Keratinocyte (primary cell): ENCODE measurements at regions not wholly inside any gene's neighbourhood (a gene's known extent, or its start where the extent isn't known, plus 50 kb on each side); places are given as distances from the start of the nearest gene placed in this dataset.

Experiments used
- DNase-seq: peaks from one replicate; pipeline ENCODE4 v3.0.0-alpha.2; 2011; ENCODE audit warnings: low read depth, missing footprints, low spot score
- FAIRE-seq: peaks from 2 replicates; lab custom pipeline; 2011; peaks lifted over from hg19 to GRCh38; lab: Jason Lieb, UNC
- H2AFZ ChIP-seq: 2 replicates; pipeline ENCODE4 v1.6.0; 2012; ENCODE audit warnings: low read length, control low read depth, inconsistent platforms; ENCODE audit not compliant: control insufficient read depth
- H3K27ac ChIP-seq: 2 replicates; pipeline ENCODE4 v1.5.1; 2011; ENCODE audit warnings: low read length; ENCODE audit not compliant: control insufficient read depth, insufficient read depth
- H3K27me3 ChIP-seq: 3 replicates; pipeline ENCODE4 v1.6.0; 2011; ENCODE audit warnings: low read length; ENCODE audit not compliant: control insufficient read depth, insufficient read depth; ENCODE audit errors: extremely low read depth
- H3K36me3 ChIP-seq, 2 experiments: 2 replicates in 1 of 2; 3 replicates in 1 of 2; pipeline ENCODE4 v1.5.1; 2011; ENCODE audit warnings: low read length in 2 of 2, mild to moderate bottlenecking in 1 of 2; ENCODE audit not compliant: control insufficient read depth in 2 of 2, insufficient read depth in 2 of 2; ENCODE audit errors: extremely low read depth in 1 of 2
- H3K4me1 ChIP-seq: 3 replicates; pipeline ENCODE4 v1.5.1; 2011; ENCODE audit warnings: low read length; ENCODE audit not compliant: control insufficient read depth, insufficient read depth; ENCODE audit errors: extremely low read depth
- H3K4me2 ChIP-seq: 3 replicates; pipeline ENCODE4 v1.6.0; 2011; ENCODE audit warnings: low read depth, low read length; ENCODE audit not compliant: control insufficient read depth, insufficient read depth; ENCODE audit errors: extremely low read depth
- H3K4me3 ChIP-seq, 3 experiments: fragments of 200-600 bp in 1 of 3; sonication (generic) in 1 of 3; 2 replicates in 2 of 3; 3 replicates in 1 of 3; pipeline ENCODE4 v1.5.1; 2011 to 2016; ENCODE audit warnings: low read length in 3 of 3, mild to moderate bottlenecking in 3 of 3, control low read depth in 2 of 3, inconsistent platforms in 1 of 3, low read depth in 1 of 3, mixed read lengths in 1 of 3, mixed run types in 1 of 3, moderate library complexity in 1 of 3; ENCODE audit not compliant: control insufficient read depth in 2 of 3, insufficient read depth in 2 of 3; ENCODE audit errors: extremely low read depth in 1 of 3
- H3K79me2 ChIP-seq: 2 replicates; pipeline ENCODE4 v1.6.0; 2012; ENCODE audit warnings: low read length; ENCODE audit not compliant: control insufficient read depth, insufficient read depth
- H3K9ac ChIP-seq: 3 replicates; pipeline ENCODE4 v1.6.0; 2011; ENCODE audit warnings: low read length; ENCODE audit not compliant: control insufficient read depth, insufficient read depth; ENCODE audit errors: extremely low read depth
- H3K9me1 ChIP-seq: 3 replicates; pipeline ENCODE4 v1.6.0; 2011; ENCODE audit warnings: low read length; ENCODE audit not compliant: control insufficient read depth, insufficient read depth; ENCODE audit errors: extremely low read depth
- H3K9me3 ChIP-seq: 2 replicates; pipeline ENCODE4 v1.5.1; 2012; ENCODE audit warnings: low read depth, low read length; ENCODE audit not compliant: control insufficient read depth
- H4K20me1 ChIP-seq: 3 replicates; pipeline ENCODE4 v1.6.0; 2011; ENCODE audit warnings: low read length; ENCODE audit not compliant: control insufficient read depth, insufficient read depth; ENCODE audit errors: extremely low read depth
- EZH2 ChIP-seq: IDR thresholded peaks from one replicate; pipeline ENCODE4 v1.6.1; 2012; ENCODE audit warnings: inconsistent platforms, mild to moderate bottlenecking, low read length, moderate library complexity
- dilution Hi-C: fragments of 300-500 bp; cut with MboI; formaldehyde crosslinking; loops from one replicate; pipeline ENCODE4 v1.7.0; 2020; ENCODE audit warnings: low sequenced_read_pairs; ENCODE audit not compliant: extremely low pct_ligation_motif_present
- TF ChIP-seq, protein P1 (sequence below), 3 experiments: IDR thresholded peaks in 1 of 3; conservative IDR thresholded peaks in 1 of 3; optimal IDR thresholded peaks in 1 of 3; 2 replicates in 2 of 3; 3 replicates in 1 of 3; pipeline versions ENCODE3 to v1.5.1; 2011; ENCODE audit warnings: low read length in 3 of 3, mild to moderate bottlenecking in 3 of 3, moderate library complexity in 2 of 3, control low read depth in 1 of 3, inconsistent platforms in 1 of 3; ENCODE audit not compliant: insufficient read depth in 2 of 3; ENCODE audit errors: extremely low read depth in 1 of 3

- H3K79me2 ChIP-seq: no peaks in the 10 kb centered on the region
- dilution Hi-C loops: no loop called here
- no peak for TF ChIP-seq EZH2
- TF ChIP-seq, protein P1, sequence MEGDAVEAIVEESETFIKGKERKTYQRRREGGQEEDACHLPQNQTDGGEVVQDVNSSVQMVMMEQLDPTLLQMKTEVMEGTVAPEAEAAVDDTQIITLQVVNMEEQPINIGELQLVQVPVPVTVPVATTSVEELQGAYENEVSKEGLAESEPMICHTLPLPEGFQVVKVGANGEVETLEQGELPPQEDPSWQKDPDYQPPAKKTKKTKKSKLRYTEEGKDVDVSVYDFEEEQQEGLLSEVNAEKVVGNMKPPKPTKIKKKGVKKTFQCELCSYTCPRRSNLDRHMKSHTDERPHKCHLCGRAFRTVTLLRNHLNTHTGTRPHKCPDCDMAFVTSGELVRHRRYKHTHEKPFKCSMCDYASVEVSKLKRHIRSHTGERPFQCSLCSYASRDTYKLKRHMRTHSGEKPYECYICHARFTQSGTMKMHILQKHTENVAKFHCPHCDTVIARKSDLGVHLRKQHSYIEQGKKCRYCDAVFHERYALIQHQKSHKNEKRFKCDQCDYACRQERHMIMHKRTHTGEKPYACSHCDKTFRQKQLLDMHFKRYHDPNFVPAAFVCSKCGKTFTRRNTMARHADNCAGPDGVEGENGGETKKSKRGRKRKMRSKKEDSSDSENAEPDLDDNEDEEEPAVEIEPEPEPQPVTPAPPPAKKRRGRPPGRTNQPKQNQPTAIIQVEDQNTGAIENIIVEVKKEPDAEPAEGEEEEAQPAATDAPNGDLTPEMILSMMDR (optimal IDR thresholded peaks at IDR 0.05 in 1 of 3, IDR thresholded peaks at IDR 0.05 in 1 of 3, conservative IDR thresholded peaks at IDR 0.05 in 1 of 3; ENCODE audit: extremely low read depth in 1 of 3, insufficient read depth in 2 of 3, low read length in 3 of 3): no peak
- H3K9me3 ChIP-seq: no peaks in the 10 kb centered on the region
- no peaks in the 10 kb centered on the region for H3K4me1 ChIP-seq
- H3K27me3 ChIP-seq: no peaks in the 10 kb centered on the region
- H3K36me3 ChIP-seq: no peaks in the 10 kb centered on the region
- no peaks in the 10 kb centered on the region for H3K9me1 ChIP-seq
- H3K27ac ChIP-seq: no peak overlapping the region
- DNase-seq (no peak), FAIRE-seq (peak; percentile 13)
- no peak overlapping the region for H3K4me2 ChIP-seq
- no peak overlapping the region for H3K4me3 ChIP-seq
- H3K9ac ChIP-seq: no peak overlapping the region
- H2AFZ ChIP-seq: no peak overlapping the region
- no peaks in the 10 kb centered on the region for H4K20me1 ChIP-seq
These were observed 96.1 kb upstream of the HIVEP3 start for GRCh38 chr1:42014823-42015222.

DNA sequence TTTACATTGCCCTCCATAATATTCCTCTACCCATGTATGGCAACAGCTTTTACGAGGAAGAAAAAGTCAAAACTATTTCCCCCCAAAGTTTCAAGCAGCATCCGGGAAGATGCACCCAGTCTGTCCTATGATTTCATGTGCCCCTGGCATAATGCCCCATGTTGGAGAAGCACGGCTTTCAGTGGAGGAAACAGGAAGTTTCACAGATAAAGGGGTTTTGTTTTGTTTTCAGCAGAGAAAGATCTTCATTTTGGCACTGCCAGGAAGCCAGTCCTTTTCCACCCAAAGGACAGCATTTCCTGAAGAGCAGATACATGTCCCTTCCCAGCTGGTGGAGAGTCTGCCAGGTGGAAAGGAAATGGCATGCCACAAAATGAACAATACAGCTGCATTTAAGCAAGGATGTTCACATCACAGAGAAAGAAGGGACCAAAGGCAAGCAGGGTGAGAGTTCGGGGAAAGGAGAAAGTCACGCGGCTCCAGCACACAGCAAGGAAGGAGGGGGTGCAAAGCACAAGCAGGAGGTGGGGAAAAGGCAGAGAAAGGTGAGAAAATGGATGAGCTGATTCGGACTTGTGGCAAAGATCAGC lies 95.3 kb upstream of the HIVEP3 start:
- H3K4me3 ChIP-seq: no peak overlapping the region
- TF ChIP-seq, protein P1 (optimal IDR thresholded peaks at IDR 0.05 in 1 of 3, IDR thresholded peaks at IDR 0.05 in 1 of 3, conservative IDR thresholded peaks at IDR 0.05 in 1 of 3; ENCODE audit: extremely low read depth in 1 of 3, insufficient read depth in 2 of 3, low read length in 3 of 3): no peak
- no peak for TF ChIP-seq EZH2
- H3K9me1 ChIP-seq: no peaks in the 10 kb centered on the region
- DNase-seq: no peak
- dilution Hi-C loops: no loop called here
- no peak overlapping the region for H3K4me2 ChIP-seq
- H3K27me3 ChIP-seq: no peaks in the 10 kb centered on the region
- no peak overlapping the region for H3K9ac ChIP-seq
- H2AFZ ChIP-seq: no peak overlapping the region
- no peaks in the 10 kb centered on the region for H4K20me1 ChIP-seq
- no peaks in the 10 kb centered on the region for H3K9me3 ChIP-seq
- FAIRE-seq: no peak
- no peaks in the 10 kb centered on the region for H3K36me3 ChIP-seq
- H3K79me2 ChIP-seq: no peaks in the 10 kb centered on the region
- H3K4me1 ChIP-seq: no peaks in the 10 kb centered on the region
- no peak overlapping the region for H3K27ac ChIP-seq
